ENCODE measurements at regions not wholly inside any gene's neighbourhood (a gene's known extent, or its start where the extent isn't known, plus 50 kb on each side); places are given as distances from the start of the nearest gene placed in this dataset.

GRCh38 chr3:162192340-162193029 is 695.9 kb downstream of the OTOL1 start:
- Histone ChIP-seq H3K4me2 (no peak overlapping the region), H3K36me3 (replicated peaks in 1 of 2; ENCODE audit: control insufficient read depth in 1 of 2, insufficient read depth in 2 of 2, low read length in 1 of 2) (no peaks in the 10 kb centered on the region), H3K79me2 (ENCODE audit: insufficient read depth) (no peaks in the 10 kb centered on the region), H3K9me2 (no peaks in the 10 kb centered on the region), H3K9me3 (no peaks in the 10 kb centered on the region), H3K9ac (no peak overlapping the region), H3K27ac (ENCODE audit: low read depth in 2 of 2, low read length in 1 of 2) (no peak overlapping the region), H3F3A (replicated peaks; ENCODE audit: insufficient read depth) (no peaks in the 10 kb centered on the region), H3K4me1 (ENCODE audit: control insufficient read depth in 1 of 2, insufficient read depth in 2 of 2, low read depth in 1 of 2, low read length in 1 of 2) (no peaks in the 10 kb centered on the region), H4K20me1 (ENCODE audit: insufficient read depth) (no peaks in the 10 kb centered on the region), H3K27me3 (ENCODE audit: insufficient read depth) (no peaks in the 10 kb centered on the region), H2AFZ (ENCODE audit: low read depth) (no peak overlapping the region), H3K4me3 (ENCODE audit: low read depth in 2 of 2, low read length in 1 of 2) (no peak overlapping the region)
- no peak for DNase-seq
- POLR2A ChIA-PET: no interaction called here
- 58% methylated on average over 1 of the region's 1 CpG for whole genome bisulfite sequencing (ENCODE audit: low lambda C conversion rate)
- CTCF ChIA-PET: no interaction called here
- TF ChIP-seq, protein P1, sequence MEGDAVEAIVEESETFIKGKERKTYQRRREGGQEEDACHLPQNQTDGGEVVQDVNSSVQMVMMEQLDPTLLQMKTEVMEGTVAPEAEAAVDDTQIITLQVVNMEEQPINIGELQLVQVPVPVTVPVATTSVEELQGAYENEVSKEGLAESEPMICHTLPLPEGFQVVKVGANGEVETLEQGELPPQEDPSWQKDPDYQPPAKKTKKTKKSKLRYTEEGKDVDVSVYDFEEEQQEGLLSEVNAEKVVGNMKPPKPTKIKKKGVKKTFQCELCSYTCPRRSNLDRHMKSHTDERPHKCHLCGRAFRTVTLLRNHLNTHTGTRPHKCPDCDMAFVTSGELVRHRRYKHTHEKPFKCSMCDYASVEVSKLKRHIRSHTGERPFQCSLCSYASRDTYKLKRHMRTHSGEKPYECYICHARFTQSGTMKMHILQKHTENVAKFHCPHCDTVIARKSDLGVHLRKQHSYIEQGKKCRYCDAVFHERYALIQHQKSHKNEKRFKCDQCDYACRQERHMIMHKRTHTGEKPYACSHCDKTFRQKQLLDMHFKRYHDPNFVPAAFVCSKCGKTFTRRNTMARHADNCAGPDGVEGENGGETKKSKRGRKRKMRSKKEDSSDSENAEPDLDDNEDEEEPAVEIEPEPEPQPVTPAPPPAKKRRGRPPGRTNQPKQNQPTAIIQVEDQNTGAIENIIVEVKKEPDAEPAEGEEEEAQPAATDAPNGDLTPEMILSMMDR (IDR thresholded peaks at IDR 0.05): no peak
- TF ChIP-seq EZH2phosphoT487 (IDR thresholded peaks at IDR 0.05; ENCODE audit: borderline replicate concordance, low read depth) (no peak), MXI1 (IDR thresholded peaks at IDR 0.05; ENCODE audit: low read depth, low read length) (no peak), FOXJ3 (CRISPR knock-in tag; IDR thresholded peaks at IDR 0.05) (no peak), MAX (IDR thresholded peaks at IDR 0.05; ENCODE audit: low read depth) (no peak), MEF2A (IDR thresholded peaks at IDR 0.05; ENCODE audit: borderline replicate concordance, low read depth) (no peak), POLR2AphosphoS5 (IDR thresholded peaks at IDR 0.05; ENCODE audit: low read depth, low read length) (no peak)

DNA sequence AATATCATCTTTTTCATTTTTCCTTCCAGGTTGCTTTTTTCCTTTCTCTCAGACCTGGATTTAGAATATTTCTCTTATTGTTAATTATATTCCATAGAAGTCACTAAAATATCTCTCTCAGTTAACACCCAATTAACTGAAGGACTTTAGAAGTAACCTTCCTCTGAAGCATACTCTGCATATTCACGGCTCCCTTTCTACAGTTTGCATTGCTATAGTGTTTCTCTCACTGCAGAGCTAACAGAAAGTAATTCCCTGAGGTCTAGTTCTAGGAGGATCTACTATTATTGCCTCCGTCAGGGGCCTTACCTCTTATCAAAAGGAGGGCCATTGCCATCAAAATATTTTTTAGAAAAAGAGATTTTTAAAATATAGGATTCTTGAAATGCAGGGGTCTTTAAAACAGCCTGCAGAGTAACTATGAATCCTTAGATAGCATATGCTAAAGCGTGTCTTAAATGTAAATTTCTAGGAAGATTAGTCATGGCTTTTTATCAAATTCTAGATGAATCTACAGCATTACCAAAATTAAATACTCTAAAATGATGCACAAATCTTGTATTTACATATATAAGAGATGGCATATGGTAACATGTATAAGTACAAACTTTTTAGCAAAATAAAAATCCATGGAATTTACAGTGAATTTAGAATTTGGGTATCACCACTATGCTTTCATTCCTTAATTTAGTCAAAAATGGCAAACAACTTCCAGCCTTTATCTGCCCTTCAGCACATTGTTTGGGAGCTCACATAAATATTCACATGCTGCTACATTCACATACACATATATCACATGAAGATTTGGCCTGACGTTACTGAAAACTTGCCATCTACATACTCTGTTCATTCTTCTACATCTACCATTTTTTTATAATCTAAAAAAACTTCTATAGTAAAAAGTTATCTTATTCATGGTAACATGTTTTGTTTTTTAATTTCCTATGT is 696.8 kb downstream of the OTOL1 start:
- CTCF ChIA-PET: no interaction called here
- TF ChIP-seq FOXM1 (IDR thresholded peaks at IDR 0.05; ENCODE audit: low read depth) (no peak), YY1 (IDR thresholded peaks at IDR 0.05; ENCODE audit: low read depth) (no peak), GATA2 (CRISPR knock-in tag; IDR thresholded peaks at IDR 0.05) (no peak), FOSL2 (IDR thresholded peaks at IDR 0.05; ENCODE audit: borderline replicate concordance, low read depth) (no peak), ELF1 (IDR thresholded peaks at IDR 0.05) (no peak), RAD21 (IDR thresholded peaks at IDR 0.05; ENCODE audit: low read length) (no peak), NRF1 (IDR thresholded peaks at IDR 0.05; ENCODE audit: low read depth, low read length) (no peak), RCOR1 (IDR thresholded peaks at IDR 0.05; ENCODE audit: low read length) (no peak), TCF12 (IDR thresholded peaks at IDR 0.05) (no peak), GABPA (IDR thresholded peaks at IDR 0.05; ENCODE audit: low read depth) (no peak), RFX5 (IDR thresholded peaks at IDR 0.05; ENCODE audit: low read length) (no peak)
- Histone ChIP-seq H3K9me3 (no peaks in the 10 kb centered on the region), H2AFZ (ENCODE audit: low read depth) (no peak overlapping the region), H3K36me3 (replicated peaks in 1 of 2; ENCODE audit: control insufficient read depth in 1 of 2, insufficient read depth in 2 of 2, low read length in 1 of 2) (no peaks in the 10 kb centered on the region), H3K4me1 (ENCODE audit: control insufficient read depth in 1 of 2, insufficient read depth in 2 of 2, low read depth in 1 of 2, low read length in 1 of 2) (no peaks in the 10 kb centered on the region), H4K20me1 (ENCODE audit: insufficient read depth) (no peaks in the 10 kb centered on the region), H3K79me2 (ENCODE audit: insufficient read depth) (no peaks in the 10 kb centered on the region), H3K27me3 (ENCODE audit: insufficient read depth) (no peaks in the 10 kb centered on the region), H3F3A (replicated peaks; ENCODE audit: insufficient read depth) (no peaks in the 10 kb centered on the region), H3K9me2 (no peaks in the 10 kb centered on the region), H3K9ac (no peak overlapping the region), H3K4me2 (no peak overlapping the region), H3K4me3 (ENCODE audit: low read depth in 2 of 2, low read length in 1 of 2) (no peak overlapping the region), H3K27ac (ENCODE audit: low read depth in 2 of 2, low read length in 1 of 2) (no peak overlapping the region)
- DNase-seq: no peak
- POLR2A ChIA-PET: no interaction called here
- WGBS (ENCODE audit: low lambda C conversion rate): 65% methylated on average over 4 of the region's 4 CpGs
